HG03575 (cell line): ENCODE measurements at regions not wholly inside any gene's neighbourhood (a gene's known extent, or its start where the extent isn't known, plus 50 kb on each side); places are given as distances from the start of the nearest gene placed in this dataset.

ENCODE experiments used
- ATAC-seq: cut with Tn5 transposase; IDR thresholded peaks from one replicate; pipeline ENCODE4 v1.9.1; 2021; ENCODE audit not compliant: unreplicated experiment, insufficient number of reproducible peaks, low FRiP score; ENCODE audit errors: extremely low read depth

- ATAC-seq: no peak
Observed at GRCh38 chrX:22389556-22390179, 117.0 kb downstream of the CBLL2 start.

- no peak for ATAC-seq
Observed at GRCh38 chrX:22392133-22392948, 119.6 kb downstream of the CBLL2 start.

GRCh38 chrX:22395372-22395771 is 122.7 kb downstream of the CBLL2 start:
- no peak for ATAC-seq

GRCh38 chrX:22396408-22396807 is 123.7 kb downstream of the CBLL2 start:
- ATAC-seq: no peak

GRCh38 chrX:22397566-22397965 is 124.9 kb downstream of the CBLL2 start:
- ATAC-seq: no peak

- ATAC-seq: no peak
Observed at GRCh38 chrX:22399437-22400192, 126.9 kb downstream of the CBLL2 start.

GRCh38 chrX:22404297-22404696 is 131.6 kb downstream of the CBLL2 start:
- no peak for ATAC-seq

GRCh38 chrX:22406201-22406737 is 133.6 kb downstream of the CBLL2 start:
- ATAC-seq: no peak

- ATAC-seq: no peak
Observed at GRCh38 chrX:22409418-22409817, 136.7 kb downstream of the CBLL2 start.

GRCh38 chrX:22424122-22424915 is 151.6 kb downstream of the CBLL2 start:
- no peak for ATAC-seq

- ATAC-seq: no peak
Observed at GRCh38 chrX:22424919-22425318, 152.2 kb downstream of the CBLL2 start.

- no peak for ATAC-seq
Observed at GRCh38 chrX:22429704-22430103, 157.0 kb downstream of the CBLL2 start.

GRCh38 chrX:22430701-22431100 is 158.0 kb downstream of the CBLL2 start:
- no peak for ATAC-seq

- ATAC-seq: no peak
Observed at GRCh38 chrX:22433292-22434070, 160.8 kb downstream of the CBLL2 start.

- no peak for ATAC-seq
Observed at GRCh38 chrX:22445880-22446279, 173.2 kb downstream of the CBLL2 start.

GRCh38 chrX:22462959-22463358 is 190.2 kb downstream of the CBLL2 start:
- ATAC-seq: no peak

- ATAC-seq: no peak
Observed at GRCh38 chrX:22467571-22467970, 194.9 kb downstream of the CBLL2 start.

GRCh38 chrX:22481436-22481835 is 208.7 kb downstream of the CBLL2 start:
- ATAC-seq: no peak
